ENCODE measurements at regions not wholly inside any gene's neighbourhood (a gene's known extent, or its start where the extent isn't known, plus 50 kb on each side); places are given as distances from the start of the nearest gene placed in this dataset.
"Not testable (repeated sequence)": the region's sequence is repeated elsewhere in the genome, so short reads cannot be mapped to it uniquely, and the experiment has no call there.

DNA sequence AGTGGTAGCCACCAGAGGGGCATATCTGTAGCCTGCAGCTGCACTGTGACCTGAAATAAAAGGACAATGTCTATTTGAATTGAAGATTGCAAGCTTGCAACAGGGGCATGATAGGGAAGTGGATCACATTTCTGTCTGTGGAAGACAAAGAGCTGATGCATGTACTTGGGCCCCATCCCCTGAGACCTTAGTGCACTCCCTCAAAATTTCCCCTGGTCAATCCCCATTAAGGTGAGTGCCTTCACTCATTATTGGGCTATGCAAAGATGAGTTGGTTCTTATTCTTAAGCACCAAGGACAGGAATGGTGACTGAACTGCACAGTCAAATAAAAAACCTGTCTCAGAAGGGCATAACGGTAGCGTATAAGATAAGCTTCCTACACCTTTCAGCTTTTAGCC, 273.1 kb upstream of the ARSJ start:
- no peak for DNase-seq

DNA sequence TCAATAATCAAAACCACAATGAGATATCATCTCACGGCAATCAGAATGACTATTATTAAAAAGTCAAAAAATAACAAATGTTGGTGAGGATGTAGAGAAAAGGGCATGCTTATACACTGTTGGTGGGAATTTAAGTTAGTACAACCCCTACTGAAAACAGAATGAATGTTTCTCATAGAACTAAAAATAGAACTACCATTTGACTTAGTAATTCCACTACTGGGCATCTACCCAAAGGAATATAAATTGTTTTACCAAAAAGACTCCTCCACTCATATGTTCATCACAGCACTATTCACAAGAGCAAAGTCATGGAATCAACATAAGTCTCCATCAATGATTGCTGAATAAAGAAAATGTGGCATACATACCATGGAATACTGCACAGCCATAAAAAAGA, 278.1 kb upstream of the ARSJ start:
- no peak for DNase-seq

DNA sequence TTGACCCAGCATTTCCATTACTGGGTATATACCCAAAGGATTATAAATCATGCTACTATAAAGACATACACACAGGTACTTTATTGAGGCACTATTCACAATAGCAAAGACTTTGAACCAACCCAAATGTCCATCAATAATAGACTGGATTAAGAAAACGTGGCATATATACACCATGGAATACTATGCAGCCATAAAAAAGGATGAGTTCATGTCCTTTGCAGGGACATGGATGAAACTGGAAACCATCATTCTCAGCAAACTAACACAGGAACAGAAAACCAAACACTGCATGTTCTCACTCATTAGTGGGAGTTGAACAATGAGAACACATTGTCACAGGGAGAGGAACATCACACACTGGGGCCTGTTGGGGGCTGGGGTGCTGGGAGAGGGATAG, 283.0 kb upstream of the ARSJ start:
- not testable (repeated sequence) for DNase-seq

DNA sequence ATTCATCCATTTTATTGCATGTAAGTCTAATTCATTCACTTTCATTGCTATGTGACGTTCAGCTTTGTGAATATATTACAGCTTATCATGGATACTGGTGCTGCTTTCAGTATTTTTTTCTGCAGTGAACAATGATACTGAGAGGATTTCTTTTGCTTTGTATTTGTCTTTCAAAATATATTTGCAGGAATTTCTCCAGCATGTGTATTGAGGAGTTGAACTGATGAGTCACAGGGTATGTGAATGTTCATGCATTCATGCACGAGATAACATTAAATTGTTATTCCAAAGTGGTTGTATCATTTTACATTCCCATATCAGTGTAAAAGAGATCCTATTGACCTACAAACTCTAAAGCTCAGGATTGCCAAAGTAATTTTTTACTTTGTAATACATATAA, 283.8 kb upstream of the ARSJ start:
- no peak for DNase-seq

DNA sequence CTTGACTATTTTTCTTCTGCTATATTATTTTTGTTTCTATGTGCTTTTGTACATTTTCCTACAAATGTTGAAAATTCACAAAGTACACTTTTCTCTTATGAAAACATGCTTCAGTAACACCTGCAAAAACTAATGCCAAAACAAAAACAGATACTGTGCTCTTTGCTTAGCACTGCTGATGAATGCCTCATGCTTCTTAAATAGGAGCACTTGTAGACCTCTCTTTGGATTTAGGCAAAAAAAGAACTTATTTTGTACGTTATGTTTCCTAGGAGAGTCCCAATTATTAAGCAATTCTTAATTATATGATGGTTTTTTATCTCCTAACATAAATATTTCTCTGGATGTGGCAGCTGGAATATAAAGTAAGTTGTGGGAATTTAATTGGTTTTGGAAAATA, 285.0 kb upstream of the ARSJ start:
- no peak for DNase-seq

DNA sequence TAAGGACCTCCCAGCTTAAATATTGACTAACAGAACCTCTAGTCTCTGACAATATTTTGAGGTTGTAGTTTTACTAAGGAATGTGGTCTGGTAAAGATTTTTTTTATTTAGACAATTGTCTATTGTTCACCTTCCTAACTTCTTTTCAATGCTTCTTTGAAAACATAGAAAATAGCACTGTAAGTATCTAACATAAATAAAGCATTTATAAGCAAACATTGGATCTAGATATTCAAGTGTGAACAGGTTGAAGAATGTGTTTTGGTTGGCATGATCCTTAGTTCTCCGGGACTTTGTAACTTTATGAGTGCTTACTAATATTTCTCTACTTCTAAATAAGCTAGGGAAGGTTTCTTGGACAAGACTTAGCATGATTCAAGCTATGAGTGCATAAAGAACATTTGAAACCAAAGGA, 285.4 kb upstream of the ARSJ start:
- no peak for DNase-seq

DNA sequence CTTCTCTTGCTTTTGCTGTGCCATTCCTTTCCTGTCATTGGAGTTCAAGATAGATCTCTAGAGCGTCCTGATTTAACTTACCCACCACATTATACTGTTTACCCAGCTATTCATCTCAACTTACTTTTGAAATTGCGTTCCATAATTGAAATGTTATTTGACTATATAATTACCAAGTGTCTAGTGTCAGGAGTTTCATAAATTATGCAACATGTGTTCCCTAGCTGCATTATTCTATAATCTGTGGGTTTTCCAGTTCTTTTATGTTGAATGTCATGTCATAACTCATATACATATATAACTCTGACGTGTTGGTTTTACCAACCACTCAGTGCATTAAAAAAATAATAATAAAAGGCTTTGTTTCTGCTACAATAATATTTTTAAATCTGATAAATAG, 285.9 kb upstream of the ARSJ start:
- DNase-seq = no peak

DNA sequence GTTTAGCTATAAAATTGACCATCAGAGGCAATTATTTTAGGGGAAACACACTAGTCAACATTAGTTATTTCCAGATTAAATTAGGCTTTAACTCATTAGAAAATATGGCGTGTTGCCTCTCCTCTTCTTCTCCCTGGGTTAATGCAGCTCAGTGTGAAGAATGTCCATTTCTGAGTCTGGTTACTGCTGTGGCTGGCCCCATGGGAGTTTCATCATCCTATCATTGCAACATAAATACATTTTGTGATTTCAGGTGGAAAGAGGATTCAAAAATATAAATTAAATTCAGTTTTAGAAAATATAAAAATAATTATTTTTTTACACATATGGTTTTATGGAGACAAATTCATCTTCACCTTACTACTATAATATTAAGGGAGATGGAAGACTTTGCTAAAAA, 288.5 kb upstream of the ARSJ start:
- DNase-seq = no peak

DNA sequence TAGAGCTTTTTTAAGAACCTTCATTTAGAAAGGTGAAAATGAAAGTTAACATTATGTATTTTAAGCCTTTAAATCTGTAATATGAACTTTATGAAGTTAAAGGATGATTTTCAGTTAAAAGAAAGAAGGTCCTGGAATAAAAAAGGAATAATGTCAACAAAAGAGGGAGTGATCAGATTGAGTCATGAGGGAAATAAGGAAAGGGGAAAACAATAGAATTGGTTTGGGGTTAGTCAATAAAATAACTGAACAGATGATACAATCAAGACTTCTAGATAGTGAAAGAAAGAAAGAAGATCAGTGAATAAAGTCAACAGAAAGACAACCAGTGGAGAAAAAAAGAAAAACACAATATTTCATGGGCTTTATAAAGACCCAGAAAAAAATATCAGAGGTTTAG, 291.6 kb upstream of the ARSJ start:
- DNase-seq = no peak

DNA sequence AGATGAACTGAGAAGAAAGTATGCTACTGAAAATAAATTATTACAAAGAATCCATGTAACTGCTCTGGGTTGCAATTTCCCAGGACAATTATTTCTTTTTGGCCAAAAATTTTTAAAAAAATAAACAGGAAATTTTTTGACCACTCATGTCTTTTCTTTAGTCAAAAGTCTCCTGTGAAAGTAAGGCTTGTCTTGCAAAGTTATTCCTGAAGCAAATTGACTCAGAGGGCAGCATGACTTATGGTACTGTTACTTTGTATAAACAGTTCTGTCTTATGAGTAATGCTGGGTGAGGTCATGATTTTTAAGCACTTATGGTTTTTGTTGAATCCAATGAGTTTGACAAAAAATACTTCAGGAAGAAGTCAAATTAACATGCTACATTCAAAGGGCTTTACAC, 292.8 kb upstream of the ARSJ start:
- DNase-seq = no peak

DNA sequence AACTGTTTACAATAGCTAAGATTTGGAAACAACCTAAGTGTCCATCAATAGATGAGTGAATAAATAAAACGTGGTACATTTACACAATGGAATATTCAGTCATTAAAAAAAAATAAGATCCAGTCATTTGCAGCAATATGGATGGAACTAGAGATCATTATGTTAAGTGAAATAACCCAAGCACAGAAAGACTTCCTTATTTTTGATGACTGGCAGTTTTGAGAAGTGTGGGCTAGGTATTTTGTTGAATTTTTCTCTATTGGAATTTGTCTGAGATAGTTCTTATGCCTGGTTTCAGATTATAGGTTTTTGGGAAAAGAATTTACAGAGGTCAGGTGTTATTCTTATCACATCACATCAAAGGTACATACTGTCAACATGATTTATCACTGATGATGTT, 293.8 kb upstream of the ARSJ start:
- DNase-seq = no peak

DNA sequence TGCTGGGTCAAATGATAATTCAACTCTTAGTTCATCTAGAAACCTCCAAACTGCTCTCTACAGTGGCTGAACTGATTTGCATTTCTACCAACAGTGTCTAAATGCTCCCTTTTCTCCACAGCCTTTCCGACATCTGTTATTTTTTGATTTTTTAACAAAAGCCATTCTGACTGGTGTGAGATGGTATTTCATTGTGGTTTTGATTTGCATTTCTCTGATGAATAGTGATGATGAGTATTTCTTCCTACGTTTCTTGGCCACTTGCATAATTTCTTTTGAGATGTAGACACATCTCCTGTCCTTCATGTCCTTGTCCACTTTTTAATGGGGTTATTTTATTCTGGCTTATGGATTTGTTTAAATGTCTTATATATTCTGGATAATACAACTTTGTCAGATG, 298.2 kb upstream of the ARSJ start:
- no peak for DNase-seq

DNA sequence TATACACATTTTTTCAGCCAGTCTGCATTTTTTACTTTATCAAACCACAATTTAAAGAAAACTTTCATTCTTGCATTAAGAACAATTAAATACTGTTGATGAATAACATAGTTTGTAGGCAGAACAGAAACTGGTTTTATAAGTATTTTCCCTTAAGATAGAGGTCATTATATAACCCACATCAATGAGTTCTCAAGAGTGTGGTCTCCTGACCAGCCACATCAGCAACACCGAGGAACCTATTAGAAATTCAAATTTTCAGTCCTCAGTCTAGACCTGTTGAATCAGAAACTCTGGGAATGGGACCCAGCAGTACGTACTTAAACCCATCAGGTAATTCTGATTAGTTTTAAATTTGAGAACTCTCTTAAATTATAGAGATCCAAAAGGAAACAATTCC, 299.6 kb upstream of the ARSJ start:
- no peak for DNase-seq

DNA sequence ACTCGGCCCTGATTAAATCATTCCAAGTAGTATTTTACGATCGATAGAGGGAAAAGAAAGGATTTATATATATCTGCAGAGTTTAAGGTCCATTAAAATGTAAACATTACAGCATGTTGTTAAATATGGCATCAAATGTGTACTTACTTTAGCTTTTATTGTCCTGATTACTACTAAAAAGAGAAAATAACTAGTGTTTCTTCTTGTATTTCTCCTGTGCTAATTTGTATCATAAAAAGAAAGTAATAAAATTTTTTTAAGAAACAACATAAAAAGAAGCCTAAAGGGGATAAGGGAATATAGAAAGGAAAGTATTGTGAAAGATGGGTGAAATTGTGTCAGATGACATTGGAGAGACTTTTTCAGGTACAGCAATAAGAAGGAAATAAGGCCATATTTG, 300.3 kb upstream of the ARSJ start:
- DNase-seq = no peak

DNA sequence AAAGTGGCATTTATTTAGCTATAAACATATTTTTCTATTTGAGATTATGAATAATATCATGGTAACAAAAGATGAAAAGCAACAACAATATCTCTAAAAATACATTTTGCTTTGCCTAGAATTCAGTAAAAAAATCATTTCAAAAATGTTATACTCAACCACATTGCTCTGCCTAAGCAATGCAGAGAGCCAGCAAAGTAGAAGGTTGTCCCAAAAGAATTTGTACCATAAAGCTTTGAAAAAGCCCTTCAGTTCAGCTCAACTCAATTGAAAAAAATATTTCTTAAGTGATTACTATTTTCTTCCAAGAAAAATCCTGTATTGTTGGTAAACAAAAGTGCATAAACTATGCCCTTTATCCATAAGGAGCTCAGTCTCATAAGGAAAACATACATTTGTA, 301.2 kb upstream of the ARSJ start:
- DNase-seq = no peak

DNA sequence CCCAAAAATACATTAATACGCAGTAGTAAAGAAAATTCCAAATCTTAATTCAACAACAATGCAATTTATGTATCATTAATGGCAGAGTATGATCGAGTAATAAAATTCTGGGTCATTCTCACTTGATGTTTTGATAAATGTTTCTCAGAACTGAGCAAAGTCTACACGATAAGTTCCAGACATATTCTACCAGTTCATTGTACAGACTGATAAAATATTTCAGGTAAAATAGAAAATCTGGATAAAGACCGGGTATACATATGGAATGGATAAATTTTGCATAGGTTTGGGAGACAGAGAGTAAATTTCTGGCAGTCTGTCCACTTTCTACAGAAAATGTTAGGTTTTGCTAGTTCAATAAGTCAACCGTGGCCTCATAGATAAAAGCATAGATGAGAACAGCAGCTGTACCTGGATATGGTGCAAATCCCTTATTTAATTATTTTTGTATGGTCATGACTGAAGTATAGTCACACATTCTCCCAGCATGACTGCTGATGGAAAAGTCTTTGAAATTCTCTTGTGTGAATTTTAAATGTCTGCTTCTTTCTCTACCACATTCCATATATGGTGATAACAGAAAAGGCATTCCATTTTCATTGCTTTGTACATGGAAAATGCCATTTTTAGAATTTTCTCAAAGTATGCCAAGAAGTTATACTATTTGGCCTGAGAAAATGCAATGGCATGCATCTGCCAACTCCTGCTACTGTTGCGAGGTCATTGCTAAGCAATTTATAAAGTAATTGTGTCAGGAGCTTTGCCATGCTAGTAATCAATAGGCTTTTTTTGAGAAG, 301.9 kb upstream of the ARSJ start:
- DNase-seq = no peak

DNA sequence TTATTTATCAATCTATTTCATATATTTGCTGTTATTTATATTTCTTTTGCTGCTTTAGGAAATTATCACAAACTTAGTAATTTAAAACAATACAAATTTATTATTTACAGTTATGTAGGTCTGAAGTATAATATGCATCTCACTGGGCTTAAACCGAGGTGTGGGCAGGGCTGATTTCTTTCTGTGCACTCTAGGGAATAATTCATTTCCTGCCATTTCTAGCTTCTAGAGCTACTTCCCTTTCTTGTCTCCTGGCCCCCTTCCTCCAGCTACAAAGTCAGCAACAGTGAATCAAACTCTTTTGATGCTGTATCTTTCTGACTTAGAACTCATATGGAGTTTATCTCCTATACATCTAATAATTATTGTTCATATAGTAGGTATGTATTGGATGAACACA, 303.5 kb upstream of the ARSJ start:
- DNase-seq = no peak

DNA sequence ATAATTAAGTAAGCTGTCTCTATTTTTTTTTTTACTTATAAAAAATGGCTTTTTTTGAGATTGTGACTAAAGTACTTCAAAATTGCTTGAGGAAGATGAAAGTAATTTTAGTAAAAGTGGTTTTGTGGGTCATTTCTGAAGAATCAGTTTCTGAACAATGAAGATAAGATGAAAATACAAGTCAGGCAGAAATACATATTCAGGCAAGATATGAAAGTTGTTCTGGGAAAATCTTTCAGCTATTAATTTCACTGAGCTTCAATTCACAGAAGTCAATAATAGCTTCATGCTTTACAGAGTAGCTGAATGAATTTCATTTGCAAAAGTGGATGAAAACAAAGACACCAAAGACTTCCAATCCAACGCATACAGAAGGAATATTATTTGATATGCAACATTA, 305.2 kb upstream of the ARSJ start:
- DNase-seq = no peak

DNA sequence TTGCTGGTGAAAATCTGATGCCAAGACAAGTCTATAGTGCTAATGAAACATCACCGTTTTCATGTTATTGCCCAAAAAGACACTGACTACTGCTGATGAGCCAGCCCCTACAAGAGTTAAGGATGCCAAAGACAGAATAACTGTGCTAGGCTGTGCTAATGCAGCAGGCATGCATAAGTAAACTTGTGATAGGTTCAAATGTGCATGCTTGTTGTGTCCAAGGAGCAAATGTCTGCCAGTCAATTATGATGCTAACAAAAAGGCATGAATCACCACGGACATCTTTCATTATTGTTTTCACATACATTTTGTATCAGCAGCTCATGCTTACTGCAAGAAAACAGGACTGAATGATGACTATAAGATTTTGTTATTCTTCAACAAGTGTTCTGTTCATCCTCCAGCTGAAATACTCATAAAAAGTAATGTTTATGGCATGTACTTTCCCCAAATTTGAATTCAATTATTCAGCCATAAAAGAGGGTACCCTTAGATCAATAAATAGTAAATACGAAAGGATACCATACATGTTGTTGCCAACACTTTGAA, 306.9 kb upstream of the ARSJ start:
- no peak for DNase-seq

DNA sequence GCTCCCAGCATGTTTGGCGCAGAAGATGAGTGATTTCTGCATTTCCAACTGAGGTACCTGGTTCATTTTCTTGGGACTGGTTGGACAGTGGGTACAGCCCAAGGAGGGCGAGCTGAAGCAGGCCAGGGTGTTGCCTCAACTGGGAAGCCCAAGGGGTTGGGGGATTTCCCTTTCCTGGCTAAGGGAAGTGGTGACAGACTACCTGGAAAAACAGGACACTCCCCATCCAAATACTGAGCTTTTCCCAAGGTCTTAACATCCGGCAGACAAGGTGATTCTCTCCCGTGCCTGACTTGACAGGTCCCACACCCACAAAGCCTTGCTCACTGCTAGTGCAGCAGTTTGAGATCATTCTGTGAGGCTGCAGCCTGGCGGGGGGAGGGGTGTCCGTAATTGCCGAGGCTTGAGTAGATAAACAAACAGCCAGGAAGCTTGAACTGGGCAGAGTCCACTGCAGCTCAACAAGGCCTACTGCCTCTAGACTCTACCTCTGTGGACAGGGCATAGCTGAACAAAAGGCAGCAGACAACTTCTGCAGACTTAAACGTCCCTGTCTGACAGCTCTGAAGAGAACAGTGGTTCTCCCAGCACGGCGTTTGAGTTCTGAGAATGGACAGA, 307.7 kb upstream of the ARSJ start:
- DNase-seq = no peak

DNA sequence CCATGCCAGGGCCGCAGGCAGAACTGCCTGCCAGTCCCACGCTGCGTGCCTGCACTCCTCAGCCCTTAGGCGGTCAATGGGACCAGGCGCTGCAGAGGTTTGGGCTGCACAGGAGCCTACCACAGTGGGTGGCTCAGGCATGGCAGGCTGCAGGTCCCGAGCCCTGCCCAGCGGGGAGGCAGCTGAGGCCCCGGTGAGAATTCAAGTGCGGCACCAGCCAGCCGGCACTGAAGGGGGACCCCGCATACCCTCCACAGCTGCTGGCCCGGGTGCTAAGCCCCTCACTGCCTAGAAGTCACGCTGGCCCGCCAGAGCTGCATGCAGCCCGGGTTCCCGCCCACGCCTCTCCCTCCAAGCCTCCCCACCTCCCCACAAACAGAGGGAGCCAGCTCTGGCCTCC, 302.5 kb upstream of the UGT8 start:
- DNase-seq = no peak

DNA sequence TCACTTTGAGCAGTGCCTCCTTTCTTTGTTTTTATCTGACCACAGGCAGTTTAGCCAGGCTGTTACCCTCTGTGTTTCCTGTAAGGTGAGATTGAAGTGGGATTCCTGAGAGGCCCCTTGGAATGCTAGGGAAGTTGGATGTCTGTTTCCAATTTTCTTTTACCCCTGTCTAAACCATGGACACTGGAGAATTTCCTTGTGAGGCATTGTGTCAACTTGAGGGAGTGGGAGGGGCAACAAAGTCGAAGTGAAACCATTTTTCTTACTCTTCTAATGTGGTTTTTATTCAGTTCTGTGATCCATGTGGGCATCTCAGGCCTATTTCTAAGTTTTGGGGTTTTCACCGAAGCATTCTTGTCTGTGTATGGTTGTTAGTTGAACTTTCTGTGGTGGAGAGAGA, 296.1 kb upstream of the UGT8 start:
- DNase-seq = no peak

DNA sequence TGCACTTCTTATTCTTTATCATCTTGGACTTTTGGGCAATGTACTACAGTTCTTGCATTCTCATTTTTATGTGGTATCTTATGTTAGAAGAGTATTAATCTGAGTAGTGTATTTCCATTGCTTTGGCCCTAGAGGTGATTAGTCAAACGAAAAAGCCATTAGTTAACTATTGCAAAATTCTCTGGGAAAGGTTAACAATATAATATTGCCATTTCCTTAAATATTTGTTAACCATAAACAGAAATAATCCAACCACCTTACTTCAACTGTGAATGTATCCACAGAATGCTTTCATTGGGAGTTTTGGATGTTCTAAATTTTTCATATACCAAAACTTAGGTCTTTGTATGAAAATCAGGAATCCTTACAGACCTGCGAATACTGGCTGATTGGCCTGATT, 294.6 kb upstream of the UGT8 start:
- no peak for DNase-seq

DNA sequence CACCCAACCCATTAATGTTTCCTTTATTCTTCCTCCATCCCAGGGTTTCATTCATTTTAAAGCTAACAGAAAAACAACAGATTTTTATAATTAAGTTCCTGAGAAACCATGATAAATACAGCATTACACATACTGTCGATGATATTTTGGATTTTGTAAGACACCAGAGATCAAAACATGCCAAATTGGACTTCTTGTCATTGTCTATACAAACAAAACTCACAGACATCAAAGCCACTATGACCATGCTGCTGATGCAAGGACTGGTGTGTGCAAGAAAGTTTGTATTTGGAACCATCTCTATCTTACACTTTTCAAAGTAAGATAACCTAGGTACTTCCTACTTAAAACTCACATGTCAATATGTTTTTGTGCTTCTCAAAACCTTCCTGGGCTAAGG, 294.0 kb upstream of the UGT8 start:
- DNase-seq = no peak

DNA sequence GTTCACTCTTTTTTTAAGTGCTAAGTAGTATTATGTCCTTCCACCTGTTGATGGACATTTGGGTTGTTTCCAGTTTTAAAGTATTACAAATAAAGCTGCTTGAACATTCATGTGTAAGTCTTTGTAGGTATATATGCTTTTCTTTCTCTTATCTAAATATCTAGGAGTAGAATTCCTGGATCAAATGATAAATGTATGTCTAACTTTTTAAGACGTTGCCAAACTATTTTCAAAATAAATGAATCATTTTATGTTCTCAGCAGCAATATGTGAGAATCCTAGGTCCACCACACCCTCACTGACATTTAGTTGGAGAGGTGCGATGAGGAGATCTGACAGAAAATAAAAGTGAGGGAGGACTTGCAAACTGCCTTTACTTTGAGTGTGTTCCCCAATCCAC, 291.7 kb upstream of the UGT8 start:
- no peak for DNase-seq

All from NCI-H187 treated with DMSO at 0.1 percent for 48 hours (cell line).